ENCODE measurements at regions not wholly inside any gene's neighbourhood (a gene's known extent, or its start where the extent isn't known, plus 50 kb on each side); places are given as distances from the start of the nearest gene placed in this dataset.

- H3K4me1 ChIP-seq (ENCODE audit: insufficient read depth, low read length, severe bottlenecking), result no peaks in the 10 kb centered on the region
- no peaks in the 10 kb centered on the region for H3F3A ChIP-seq (ENCODE audit: insufficient read depth, low read length)
- H4K20me1 ChIP-seq (ENCODE audit: insufficient read depth, low read length), result no peaks in the 10 kb centered on the region
- no peak overlapping the region for H3K9ac ChIP-seq (ENCODE audit: low read length)
- H3K79me2 ChIP-seq (ENCODE audit: insufficient read depth, low read length), result no peaks in the 10 kb centered on the region
- no peak overlapping the region for H3K27ac ChIP-seq (ENCODE audit: low read depth, low read length, poor library complexity, severe bottlenecking)
- H3K4me3 ChIP-seq (ENCODE audit: low read depth, low read length, poor library complexity, severe bottlenecking), result no peak overlapping the region
- TF ChIP-seq CTCF (IDR thresholded peaks at IDR 0.05; ENCODE audit: low read length), result no peak
- TF ChIP-seq EZH2 (IDR thresholded peaks at IDR 0.05; ENCODE audit: borderline replicate concordance, low read length), result no peak
- H3K9me3 ChIP-seq (ENCODE audit: low read length), result no peaks in the 10 kb centered on the region
- H2AFZ ChIP-seq (ENCODE audit: low read length), result no peak overlapping the region
- no peaks in the 10 kb centered on the region for H3K27me3 ChIP-seq (ENCODE audit: insufficient read depth, low read length)
- H3K36me3 ChIP-seq (ENCODE audit: insufficient read depth, low read length), result no peaks in the 10 kb centered on the region
- no peak overlapping the region for H3K4me2 ChIP-seq (ENCODE audit: low read length)
- H3K9me2 ChIP-seq (ENCODE audit: low read depth, low read length), result no peaks in the 10 kb centered on the region
Observed at GRCh38 chr16:47851146-47851545, 304.6 kb downstream of the ABCC12 start.

- TF ChIP-seq CTCF (IDR thresholded peaks at IDR 0.05; ENCODE audit: low read length) (no peak), EZH2 (IDR thresholded peaks at IDR 0.05; ENCODE audit: borderline replicate concordance, low read length) (no peak)
- Histone ChIP-seq H3K4me3 (ENCODE audit: low read depth, low read length, poor library complexity, severe bottlenecking) (no peak overlapping the region), H4K20me1 (ENCODE audit: insufficient read depth, low read length) (no peaks in the 10 kb centered on the region), H3K9me3 (ENCODE audit: low read length) (no peaks in the 10 kb centered on the region), H3K79me2 (ENCODE audit: insufficient read depth, low read length) (no peaks in the 10 kb centered on the region), H3K4me2 (ENCODE audit: low read length) (no peak overlapping the region), H3K9me2 (ENCODE audit: low read depth, low read length) (no peaks in the 10 kb centered on the region), H3K27ac (ENCODE audit: low read depth, low read length, poor library complexity, severe bottlenecking) (no peak overlapping the region), H2AFZ (ENCODE audit: low read length) (no peak overlapping the region), H3K27me3 (ENCODE audit: insufficient read depth, low read length) (no peaks in the 10 kb centered on the region), H3K36me3 (ENCODE audit: insufficient read depth, low read length) (no peaks in the 10 kb centered on the region), H3K9ac (ENCODE audit: low read length) (no peak overlapping the region), H3K4me1 (ENCODE audit: insufficient read depth, low read length, severe bottlenecking) (no peaks in the 10 kb centered on the region), H3F3A (ENCODE audit: insufficient read depth, low read length) (no peaks in the 10 kb centered on the region)
Observed at GRCh38 chr16:47849736-47850135, 306.1 kb downstream of the ABCC12 start.

GRCh38 chr16:47848421-47849109 is 307.2 kb downstream of the ABCC12 start:
- H3K9me3 ChIP-seq (ENCODE audit: low read length), result no peaks in the 10 kb centered on the region
- no peak overlapping the region for H3K4me3 ChIP-seq (ENCODE audit: low read depth, low read length, poor library complexity, severe bottlenecking)
- no peaks in the 10 kb centered on the region for H4K20me1 ChIP-seq (ENCODE audit: insufficient read depth, low read length)
- H3K79me2 ChIP-seq (ENCODE audit: insufficient read depth, low read length), result no peaks in the 10 kb centered on the region
- TF ChIP-seq EZH2 (IDR thresholded peaks at IDR 0.05; ENCODE audit: borderline replicate concordance, low read length), result no peak
- TF ChIP-seq CTCF (IDR thresholded peaks at IDR 0.05; ENCODE audit: low read length), result no peak
- H3K9me2 ChIP-seq (ENCODE audit: low read depth, low read length), result no peaks in the 10 kb centered on the region
- no peaks in the 10 kb centered on the region for H3K36me3 ChIP-seq (ENCODE audit: insufficient read depth, low read length)
- no peaks in the 10 kb centered on the region for H3K4me1 ChIP-seq (ENCODE audit: insufficient read depth, low read length, severe bottlenecking)
- no peak overlapping the region for H2AFZ ChIP-seq (ENCODE audit: low read length)
- no peak overlapping the region for H3K9ac ChIP-seq (ENCODE audit: low read length)
- H3F3A ChIP-seq (ENCODE audit: insufficient read depth, low read length), result no peaks in the 10 kb centered on the region
- H3K27ac ChIP-seq (ENCODE audit: low read depth, low read length, poor library complexity, severe bottlenecking), result no peak overlapping the region
- no peak overlapping the region for H3K4me2 ChIP-seq (ENCODE audit: low read length)
- no peaks in the 10 kb centered on the region for H3K27me3 ChIP-seq (ENCODE audit: insufficient read depth, low read length)

All from OCI-LY1 (cell line).